ENCODE measurements at regions not wholly inside any gene's neighbourhood (a gene's known extent, or its start where the extent isn't known, plus 50 kb on each side); places are given as distances from the start of the nearest gene placed in this dataset.

DNA sequence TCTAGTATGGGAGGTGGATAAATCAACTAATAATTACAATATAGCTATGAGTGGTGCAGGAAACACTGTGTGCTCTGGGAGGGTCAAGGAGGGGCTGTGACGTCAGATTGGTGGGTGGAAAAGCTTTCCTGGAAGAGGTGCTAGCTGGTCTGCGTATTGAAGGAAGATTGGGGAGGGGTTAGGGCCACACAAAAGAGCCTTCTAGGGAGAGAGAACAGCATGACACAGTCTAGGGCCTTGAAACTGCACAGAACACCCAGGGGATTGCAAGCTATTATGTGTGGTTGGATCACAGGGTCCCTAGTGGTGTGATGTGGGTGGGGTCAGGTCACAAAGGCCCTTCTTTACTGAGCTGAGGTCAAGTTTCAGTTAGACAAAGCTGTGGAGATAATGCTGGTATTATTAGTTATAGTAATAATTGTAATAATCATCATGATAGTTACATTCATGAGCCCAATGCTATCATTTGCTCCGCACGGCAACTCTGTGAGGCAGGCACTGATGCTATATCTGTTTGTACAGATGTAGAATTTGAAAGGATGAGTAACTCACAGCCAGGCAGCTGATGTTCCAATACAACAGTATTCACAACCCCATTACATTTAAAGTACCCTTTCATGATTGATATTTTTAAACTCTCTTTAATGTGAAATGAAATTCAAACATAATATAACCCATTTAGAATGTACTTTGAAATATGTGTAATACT, 197.4 kb upstream of the IL12B start:
- Histone ChIP-seq H3K4me3 (ENCODE audit: insufficient read depth, low read length) (no peak overlapping the region), H3K4me1 (ENCODE audit: insufficient read depth, low read length) (peaks cover 2% of the 10 kb centered on the region), H3K27ac (ENCODE audit: low read depth, low read length) (no peak overlapping the region), H4K20me1 (ENCODE audit: insufficient read depth, low read length) (no peaks in the 10 kb centered on the region), H3K36me3 (ENCODE audit: insufficient read depth, low read length) (no peaks in the 10 kb centered on the region), H3K4me2 (ENCODE audit: insufficient read depth, low read length) (no peak overlapping the region), H3K9me3 (ENCODE audit: low read depth, low read length) (no peaks in the 10 kb centered on the region), H3K79me2 (ENCODE audit: insufficient read depth, low read length) (no peaks in the 10 kb centered on the region), H2AFZ (ENCODE audit: low read length) (no peak overlapping the region), H3K27me3 (ENCODE audit: insufficient read depth, low read length) (no peaks in the 10 kb centered on the region)
- no peak for TF ChIP-seq CTCF (IDR thresholded peaks at IDR 0.05; ENCODE audit: extremely low read depth, low read depth, low read length)
- DNase-seq (ENCODE audit: insufficient read length, low spot score, missing footprints), result no peak

GRCh38 chr5:159531554-159532105, 201.3 kb upstream of the IL12B start:
- H4K20me1 ChIP-seq (ENCODE audit: insufficient read depth, low read length), result no peaks in the 10 kb centered on the region
- no peak overlapping the region for H3K27ac ChIP-seq (ENCODE audit: low read depth, low read length)
- H3K36me3 ChIP-seq (ENCODE audit: insufficient read depth, low read length), result no peaks in the 10 kb centered on the region
- peak; percentile 46 for TF ChIP-seq CTCF (IDR thresholded peaks at IDR 0.05; ENCODE audit: extremely low read depth, low read depth, low read length)
- no peak overlapping the region for H3K4me3 ChIP-seq (ENCODE audit: insufficient read depth, low read length)
- H3K9me3 ChIP-seq (ENCODE audit: low read depth, low read length), result no peaks in the 10 kb centered on the region
- no peak overlapping the region for H3K4me2 ChIP-seq (ENCODE audit: insufficient read depth, low read length)
- H3K79me2 ChIP-seq (ENCODE audit: insufficient read depth, low read length), result no peaks in the 10 kb centered on the region
- DNase-seq (ENCODE audit: insufficient read length, low spot score, missing footprints), result no peak
- H3K27me3 ChIP-seq (ENCODE audit: insufficient read depth, low read length), result no peaks in the 10 kb centered on the region
- H2AFZ ChIP-seq (ENCODE audit: low read length), result no peak overlapping the region
- H3K4me1 ChIP-seq (ENCODE audit: insufficient read depth, low read length), result no peaks in the 10 kb centered on the region

- no peaks in the 10 kb centered on the region for H4K20me1 ChIP-seq (ENCODE audit: insufficient read depth, low read length)
- TF ChIP-seq CTCF (IDR thresholded peaks at IDR 0.05; ENCODE audit: extremely low read depth, low read depth, low read length), result no peak
- H2AFZ ChIP-seq (ENCODE audit: low read length), result no peak overlapping the region
- H3K27ac ChIP-seq (ENCODE audit: low read depth, low read length), result no peak overlapping the region
- H3K4me1 ChIP-seq (ENCODE audit: insufficient read depth, low read length), result no peaks in the 10 kb centered on the region
- DNase-seq (ENCODE audit: insufficient read length, low spot score, missing footprints), result no peak
- no peak overlapping the region for H3K4me2 ChIP-seq (ENCODE audit: insufficient read depth, low read length)
- H3K9me3 ChIP-seq (ENCODE audit: low read depth, low read length), result no peaks in the 10 kb centered on the region
- no peaks in the 10 kb centered on the region for H3K27me3 ChIP-seq (ENCODE audit: insufficient read depth, low read length)
- H3K36me3 ChIP-seq (ENCODE audit: insufficient read depth, low read length), result no peaks in the 10 kb centered on the region
- no peaks in the 10 kb centered on the region for H3K79me2 ChIP-seq (ENCODE audit: insufficient read depth, low read length)
- no peak overlapping the region for H3K4me3 ChIP-seq (ENCODE audit: insufficient read depth, low read length)
These were observed 202.9 kb upstream of the IL12B start for GRCh38 chr5:159533197-159533596.

DNA sequence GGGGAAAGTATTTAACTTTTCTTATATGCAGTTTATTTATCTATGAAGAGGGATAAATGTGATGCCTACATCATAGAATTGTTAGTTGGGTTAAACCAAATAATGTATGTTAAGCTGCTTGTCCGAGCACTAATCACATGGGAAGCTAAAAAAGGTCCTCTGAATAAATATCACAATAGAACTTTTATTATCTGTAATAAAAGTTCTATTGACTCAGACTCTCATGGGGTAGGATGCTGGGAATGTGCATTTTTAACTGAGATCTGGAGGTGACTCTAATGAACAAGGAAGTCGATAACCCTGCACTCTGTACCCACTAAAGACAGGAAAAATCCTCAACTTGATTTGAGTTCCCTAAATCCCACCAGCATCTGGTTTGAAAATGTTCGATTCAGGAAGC, 205.9 kb upstream of the IL12B start:
- H3K27ac ChIP-seq (ENCODE audit: low read depth, low read length), result no peak overlapping the region
- no peaks in the 10 kb centered on the region for H3K9me3 ChIP-seq (ENCODE audit: low read depth, low read length)
- no peaks in the 10 kb centered on the region for H3K79me2 ChIP-seq (ENCODE audit: insufficient read depth, low read length)
- no peaks in the 10 kb centered on the region for H3K27me3 ChIP-seq (ENCODE audit: insufficient read depth, low read length)
- H3K4me3 ChIP-seq (ENCODE audit: insufficient read depth, low read length), result no peak overlapping the region
- H2AFZ ChIP-seq (ENCODE audit: low read length), result no peak overlapping the region
- DNase-seq (ENCODE audit: insufficient read length, low spot score, missing footprints), result no peak
- no peaks in the 10 kb centered on the region for H3K4me1 ChIP-seq (ENCODE audit: insufficient read depth, low read length)
- TF ChIP-seq CTCF (IDR thresholded peaks at IDR 0.05; ENCODE audit: extremely low read depth, low read depth, low read length), result no peak
- H4K20me1 ChIP-seq (ENCODE audit: insufficient read depth, low read length), result no peaks in the 10 kb centered on the region
- no peaks in the 10 kb centered on the region for H3K36me3 ChIP-seq (ENCODE audit: insufficient read depth, low read length)
- no peak overlapping the region for H3K4me2 ChIP-seq (ENCODE audit: insufficient read depth, low read length)

Data from osteoblast (primary cell).